ENCODE measurements at regions not wholly inside any gene's neighbourhood (a gene's known extent, or its start where the extent isn't known, plus 50 kb on each side); places are given as distances from the start of the nearest gene placed in this dataset.

DNA sequence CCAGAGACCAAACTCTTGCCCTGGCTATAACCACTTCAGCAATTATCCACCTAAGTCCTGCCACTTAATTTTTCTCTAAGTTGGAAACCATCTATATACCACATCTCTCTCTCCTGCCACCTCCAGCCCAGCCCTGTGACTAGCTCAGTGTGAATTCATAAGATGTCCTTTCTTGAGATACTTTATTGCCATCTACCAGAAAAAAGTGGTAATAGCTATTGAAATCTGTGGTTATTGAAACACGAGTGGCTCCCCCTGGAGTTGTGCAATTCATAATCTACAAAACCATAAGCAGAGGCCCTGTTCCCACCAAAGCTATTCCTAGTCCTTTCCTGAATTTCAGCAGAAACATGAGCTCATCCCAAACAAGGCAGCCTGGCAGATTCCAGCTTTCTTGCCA lies 324.0 kb downstream of the TXNL1 start:
- H3K9me3 ChIP-seq (ENCODE audit: control insufficient read depth, insufficient read depth, low read depth, low read length), result no peaks in the 10 kb centered on the region
- no peak overlapping the region for H3K4me3 ChIP-seq (replicated peaks in 1 of 4; ENCODE audit: control extremely low read depth in 1 of 4, insufficient read depth in 1 of 4, low read depth in 3 of 4, low read length in 4 of 4)
- H4K20me1 ChIP-seq (ENCODE audit: control insufficient read depth, extremely low read depth, insufficient read depth, low read length), result no peaks in the 10 kb centered on the region
- H3K9ac ChIP-seq (ENCODE audit: insufficient read depth, low read length), result no peak overlapping the region
- H3K79me2 ChIP-seq (ENCODE audit: control insufficient read depth, insufficient read depth, low read length), result no peaks in the 10 kb centered on the region
- no peak overlapping the region for H3K4me2 ChIP-seq (ENCODE audit: extremely low read depth, insufficient read depth, low read length)
- DNase-seq (ENCODE audit: low read depth in 2 of 2), result peak; percentile 9 to 15
- no peaks in the 10 kb centered on the region for H3K27me3 ChIP-seq (ENCODE audit: control insufficient read depth, insufficient read depth, low read length)
- no peak overlapping the region for H2AFZ ChIP-seq (ENCODE audit: low read length)
- H3K4me1 ChIP-seq (ENCODE audit: control insufficient read depth, extremely low read depth, insufficient read depth, low read length), result peaks cover 5% of the 10 kb centered on the region
- TF ChIP-seq EZH2 (IDR thresholded peaks at IDR 0.05; ENCODE audit: low read length, missing control alignments), result no peak
- TF ChIP-seq, protein P1, sequence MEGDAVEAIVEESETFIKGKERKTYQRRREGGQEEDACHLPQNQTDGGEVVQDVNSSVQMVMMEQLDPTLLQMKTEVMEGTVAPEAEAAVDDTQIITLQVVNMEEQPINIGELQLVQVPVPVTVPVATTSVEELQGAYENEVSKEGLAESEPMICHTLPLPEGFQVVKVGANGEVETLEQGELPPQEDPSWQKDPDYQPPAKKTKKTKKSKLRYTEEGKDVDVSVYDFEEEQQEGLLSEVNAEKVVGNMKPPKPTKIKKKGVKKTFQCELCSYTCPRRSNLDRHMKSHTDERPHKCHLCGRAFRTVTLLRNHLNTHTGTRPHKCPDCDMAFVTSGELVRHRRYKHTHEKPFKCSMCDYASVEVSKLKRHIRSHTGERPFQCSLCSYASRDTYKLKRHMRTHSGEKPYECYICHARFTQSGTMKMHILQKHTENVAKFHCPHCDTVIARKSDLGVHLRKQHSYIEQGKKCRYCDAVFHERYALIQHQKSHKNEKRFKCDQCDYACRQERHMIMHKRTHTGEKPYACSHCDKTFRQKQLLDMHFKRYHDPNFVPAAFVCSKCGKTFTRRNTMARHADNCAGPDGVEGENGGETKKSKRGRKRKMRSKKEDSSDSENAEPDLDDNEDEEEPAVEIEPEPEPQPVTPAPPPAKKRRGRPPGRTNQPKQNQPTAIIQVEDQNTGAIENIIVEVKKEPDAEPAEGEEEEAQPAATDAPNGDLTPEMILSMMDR (conservative IDR thresholded peaks at IDR 0.05 in 1 of 2, IDR thresholded peaks at IDR 0.05 in 1 of 2; ENCODE audit: low read depth in 1 of 2, low read length in 2 of 2), result no peak
- H3K27ac ChIP-seq (ENCODE audit: insufficient read depth, low read length), result no peak overlapping the region
- H3K36me3 ChIP-seq (ENCODE audit: control insufficient read depth, insufficient read depth, low read length), result no peaks in the 10 kb centered on the region

DNA sequence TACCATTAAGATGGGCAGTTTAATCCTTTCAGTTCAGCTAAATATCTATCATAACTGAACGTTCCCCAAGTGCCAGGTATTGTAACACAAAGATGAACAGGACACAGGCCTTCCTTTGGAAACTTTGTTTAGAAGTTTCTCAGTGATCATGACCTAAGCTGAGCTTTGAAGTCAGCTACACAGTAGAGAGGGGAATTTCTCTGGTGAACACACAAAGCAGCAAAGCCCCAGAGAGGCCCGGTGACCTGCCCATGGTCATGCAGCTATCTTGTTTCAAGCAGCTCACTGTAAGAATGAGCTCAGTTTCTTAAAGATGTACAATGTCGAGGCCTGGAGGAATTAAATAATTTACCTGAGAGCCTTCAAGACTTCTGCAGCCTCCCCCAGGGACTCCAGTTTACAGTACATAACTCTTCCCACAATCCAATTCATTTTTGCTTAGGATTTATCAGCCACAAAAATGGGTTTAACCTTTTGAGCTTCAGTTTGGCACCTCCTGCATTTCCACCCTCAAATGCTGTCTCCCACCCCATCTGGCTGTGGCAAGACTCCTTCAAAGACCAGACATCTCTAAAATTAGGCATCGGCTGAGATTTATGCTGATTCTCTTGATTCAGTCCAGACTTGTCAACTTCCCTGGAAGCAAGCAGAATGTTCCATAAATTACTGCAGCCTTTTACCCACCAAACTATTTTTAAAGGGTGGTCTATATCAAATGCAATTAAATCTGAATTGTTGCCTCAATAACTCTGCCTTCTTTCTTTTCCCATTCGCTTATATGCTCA lies 325.6 kb downstream of the TXNL1 start:
- TF ChIP-seq, protein P1 (conservative IDR thresholded peaks at IDR 0.05 in 1 of 2, IDR thresholded peaks at IDR 0.05 in 1 of 2; ENCODE audit: low read depth in 1 of 2, low read length in 2 of 2), result no peak
- H3K9ac ChIP-seq (ENCODE audit: insufficient read depth, low read length), result no peak overlapping the region
- H3K4me2 ChIP-seq (ENCODE audit: extremely low read depth, insufficient read depth, low read length), result no peak overlapping the region
- no peak for DNase-seq (ENCODE audit: low read depth in 2 of 2)
- H3K4me1 ChIP-seq (ENCODE audit: control insufficient read depth, extremely low read depth, insufficient read depth, low read length), result peaks cover 5% of the 10 kb centered on the region
- no peaks in the 10 kb centered on the region for H3K36me3 ChIP-seq (ENCODE audit: control insufficient read depth, insufficient read depth, low read length)
- H3K27me3 ChIP-seq (ENCODE audit: control insufficient read depth, insufficient read depth, low read length), result no peaks in the 10 kb centered on the region
- no peaks in the 10 kb centered on the region for H3K79me2 ChIP-seq (ENCODE audit: control insufficient read depth, insufficient read depth, low read length)
- H3K27ac ChIP-seq (ENCODE audit: insufficient read depth, low read length), result no peak overlapping the region
- H3K4me3 ChIP-seq (replicated peaks in 1 of 4; ENCODE audit: control extremely low read depth in 1 of 4, insufficient read depth in 1 of 4, low read depth in 3 of 4, low read length in 4 of 4), result no peak overlapping the region
- H2AFZ ChIP-seq (ENCODE audit: low read length), result no peak overlapping the region
- no peaks in the 10 kb centered on the region for H3K9me3 ChIP-seq (ENCODE audit: control insufficient read depth, insufficient read depth, low read depth, low read length)
- H4K20me1 ChIP-seq (ENCODE audit: control insufficient read depth, extremely low read depth, insufficient read depth, low read length), result no peaks in the 10 kb centered on the region

DNA sequence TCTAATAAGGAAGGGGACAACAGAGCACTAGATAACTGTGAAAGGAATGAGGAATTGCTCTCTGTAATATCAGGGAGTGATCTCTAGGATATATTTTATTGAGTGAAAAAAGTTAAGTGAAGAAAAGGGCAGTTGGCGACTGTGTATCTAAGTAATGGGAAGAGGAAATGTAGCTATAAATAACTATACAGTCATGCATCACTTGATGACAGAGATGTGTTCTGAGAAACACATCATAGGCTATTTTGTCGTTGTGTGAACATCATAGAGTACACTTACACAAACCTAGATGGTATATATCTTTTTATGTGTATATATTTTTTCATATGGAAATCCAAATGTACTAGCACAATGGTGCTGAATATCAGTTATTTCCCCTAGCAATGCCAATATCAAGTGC lies 329.3 kb downstream of the TXNL1 start:
- TF ChIP-seq, protein P1 (conservative IDR thresholded peaks at IDR 0.05 in 1 of 2, IDR thresholded peaks at IDR 0.05 in 1 of 2; ENCODE audit: low read depth in 1 of 2, low read length in 2 of 2), result no peak
- TF ChIP-seq EZH2 (IDR thresholded peaks at IDR 0.05; ENCODE audit: low read length, missing control alignments), result no peak
- Histone ChIP-seq H3K9ac (ENCODE audit: insufficient read depth, low read length) (no peak overlapping the region), H3K27ac (ENCODE audit: insufficient read depth, low read length) (no peak overlapping the region), H3K36me3 (ENCODE audit: control insufficient read depth, insufficient read depth, low read length) (no peaks in the 10 kb centered on the region), H3K4me1 (ENCODE audit: control insufficient read depth, extremely low read depth, insufficient read depth, low read length) (no peaks in the 10 kb centered on the region), H3K4me3 (replicated peaks in 1 of 4; ENCODE audit: control extremely low read depth in 1 of 4, insufficient read depth in 1 of 4, low read depth in 3 of 4, low read length in 4 of 4) (no peak overlapping the region), H3K4me2 (ENCODE audit: extremely low read depth, insufficient read depth, low read length) (no peak overlapping the region), H3K27me3 (ENCODE audit: control insufficient read depth, insufficient read depth, low read length) (no peaks in the 10 kb centered on the region), H3K79me2 (ENCODE audit: control insufficient read depth, insufficient read depth, low read length) (no peaks in the 10 kb centered on the region), H3K9me3 (ENCODE audit: control insufficient read depth, insufficient read depth, low read depth, low read length) (no peaks in the 10 kb centered on the region), H2AFZ (ENCODE audit: low read length) (no peak overlapping the region), H4K20me1 (ENCODE audit: control insufficient read depth, extremely low read depth, insufficient read depth, low read length) (no peaks in the 10 kb centered on the region)
- peak in 1 of 2 donors; percentile 20 for DNase-seq (ENCODE audit: low read depth in 2 of 2)

Measured in fibroblast of lung (primary cell).